Activated CD4-positive, alpha-beta memory T cell treated with anti-CD3 and anti-CD28 coated beads, Interleukin-2, amount 10 ng/mL, durations not matched to agents 7 days and 5 days (primary cell): ENCODE measurements at regions not wholly inside any gene's neighbourhood (a gene's known extent, or its start where the extent isn't known, plus 50 kb on each side); places are given as distances from the start of the nearest gene placed in this dataset.
"Not testable (repeated sequence)": the region's sequence is repeated elsewhere in the genome, so short reads cannot be mapped to it uniquely, and the experiment has no call there.

Experiments used
- CTCF ChIA-PET: fragments of 350-600 bp; sonication (Branson Sonifier 250); formaldehyde crosslinking; loops from one replicate; lab custom pipeline; 2021; ENCODE audit warnings: antibody characterized with exemption, inconsistent platforms; lab: Charles Lee
- POLR2A ChIA-PET: fragments of 350-600 bp; sonication (Branson Sonifier 250); formaldehyde crosslinking; loops from one replicate; lab custom pipeline; 2021; ENCODE audit warnings: antibody characterized with exemption; lab: Charles Lee
- DNase-seq: peaks from one replicate; pipeline ENCODE4 v3.0.0-alpha.2; 2020
- H3K27ac Mint-ChIP-seq: one replicate; pipeline ENCODE4 v1.8.0; 2021; ENCODE audit warnings: mild to moderate bottlenecking, mixed read lengths
- H3K27me3 Mint-ChIP-seq: one replicate; pipeline ENCODE4 v1.8.0; 2021; ENCODE audit warnings: mixed read lengths
- H3K36me3 Mint-ChIP-seq: one replicate; pipeline ENCODE4 v1.8.0; 2021; ENCODE audit warnings: low read depth, mixed read lengths
- H3K4me1 Mint-ChIP-seq: one replicate; pipeline ENCODE4 v1.8.0; 2021; ENCODE audit warnings: mixed read lengths
- H3K4me3 Mint-ChIP-seq: one replicate; pipeline ENCODE4 v1.8.0; 2021; ENCODE audit warnings: mild to moderate bottlenecking, mixed read lengths
- H3K9me3 Mint-ChIP-seq: one replicate; pipeline ENCODE4 v1.8.0; 2021; ENCODE audit warnings: mixed read lengths

- DNase-seq, H3K4me3 Mint-ChIP-seq, POLR2A ChIA-PET, H3K4me1 Mint-ChIP-seq, CTCF ChIA-PET, H3K27me3 Mint-ChIP-seq, H3K27ac Mint-ChIP-seq, H3K9me3 Mint-ChIP-seq, H3K36me3 Mint-ChIP-seq: not testable (repeated sequence)
Observed at GRCh38 chr7:150004843-150005242, 131.1 kb downstream of the ATP6V0E2 start.

- CTCF ChIA-PET, H3K27me3 Mint-ChIP-seq, DNase-seq, POLR2A ChIA-PET, H3K9me3 Mint-ChIP-seq, H3K4me3 Mint-ChIP-seq, H3K36me3 Mint-ChIP-seq, H3K4me1 Mint-ChIP-seq, H3K27ac Mint-ChIP-seq: not testable (repeated sequence)
Observed at GRCh38 chr7:150009620-150010303, 136.0 kb downstream of the ATP6V0E2 start.

GRCh38 chr7:150016651-150017189, 143.0 kb downstream of the ATP6V0E2 start:
- H3K27ac Mint-ChIP-seq, POLR2A ChIA-PET, H3K4me3 Mint-ChIP-seq, CTCF ChIA-PET, H3K4me1 Mint-ChIP-seq, DNase-seq, H3K27me3 Mint-ChIP-seq, H3K36me3 Mint-ChIP-seq, H3K9me3 Mint-ChIP-seq: not testable (repeated sequence)

- CTCF ChIA-PET, DNase-seq: not testable (repeated sequence)
Observed at GRCh38 chr7:150020210-150020609, 146.4 kb downstream of the ATP6V0E2 start.

GRCh38 chr7:150024550-150025490, 151.1 kb downstream of the ATP6V0E2 start:
- H3K9me3 Mint-ChIP-seq, H3K4me3 Mint-ChIP-seq, H3K27ac Mint-ChIP-seq, H3K36me3 Mint-ChIP-seq, H3K4me1 Mint-ChIP-seq, CTCF ChIA-PET, POLR2A ChIA-PET, DNase-seq, H3K27me3 Mint-ChIP-seq: not testable (repeated sequence)

More at GRCh38 chr7:150020210-150020609, 146.4 kb downstream of the ATP6V0E2 start:
- H3K4me3 Mint-ChIP-seq, H3K9me3 Mint-ChIP-seq, H3K27me3 Mint-ChIP-seq, H3K4me1 Mint-ChIP-seq, H3K27ac Mint-ChIP-seq, H3K36me3 Mint-ChIP-seq, POLR2A ChIA-PET: not testable (repeated sequence)

- POLR2A ChIA-PET, CTCF ChIA-PET, DNase-seq, H3K36me3 Mint-ChIP-seq, H3K27ac Mint-ChIP-seq, H3K4me1 Mint-ChIP-seq, H3K4me3 Mint-ChIP-seq, H3K9me3 Mint-ChIP-seq, H3K27me3 Mint-ChIP-seq: not testable (repeated sequence)
Observed at GRCh38 chr7:150025802-150026201, 152.0 kb downstream of the ATP6V0E2 start.

- POLR2A ChIA-PET, H3K4me1 Mint-ChIP-seq, CTCF ChIA-PET, H3K36me3 Mint-ChIP-seq, H3K9me3 Mint-ChIP-seq, H3K27ac Mint-ChIP-seq, DNase-seq, H3K27me3 Mint-ChIP-seq, H3K4me3 Mint-ChIP-seq: not testable (repeated sequence)
Observed at GRCh38 chr7:150028344-150029012, 154.7 kb downstream of the ATP6V0E2 start.

- H3K9me3 Mint-ChIP-seq, H3K36me3 Mint-ChIP-seq, H3K4me3 Mint-ChIP-seq, DNase-seq, H3K27me3 Mint-ChIP-seq, H3K27ac Mint-ChIP-seq, CTCF ChIA-PET, H3K4me1 Mint-ChIP-seq, POLR2A ChIA-PET: not testable (repeated sequence)
Observed at GRCh38 chr7:150029013-150029389, 155.2 kb downstream of the ATP6V0E2 start.

GRCh38 chr7:150031733-150032132, 158.0 kb downstream of the ATP6V0E2 start:
- H3K36me3 Mint-ChIP-seq, H3K27ac Mint-ChIP-seq, H3K27me3 Mint-ChIP-seq, H3K9me3 Mint-ChIP-seq, POLR2A ChIA-PET, DNase-seq, H3K4me3 Mint-ChIP-seq, CTCF ChIA-PET, H3K4me1 Mint-ChIP-seq: not testable (repeated sequence)

- H3K27me3 Mint-ChIP-seq, H3K9me3 Mint-ChIP-seq, H3K27ac Mint-ChIP-seq, CTCF ChIA-PET, DNase-seq, POLR2A ChIA-PET, H3K36me3 Mint-ChIP-seq, H3K4me3 Mint-ChIP-seq, H3K4me1 Mint-ChIP-seq: not testable (repeated sequence)
Observed at GRCh38 chr7:150033711-150034110, 159.9 kb downstream of the ATP6V0E2 start.

- H3K27ac Mint-ChIP-seq, H3K9me3 Mint-ChIP-seq, H3K4me3 Mint-ChIP-seq, H3K27me3 Mint-ChIP-seq, POLR2A ChIA-PET, CTCF ChIA-PET, DNase-seq, H3K4me1 Mint-ChIP-seq, H3K36me3 Mint-ChIP-seq: not testable (repeated sequence)
Observed at GRCh38 chr7:150035769-150036168, 162.0 kb downstream of the ATP6V0E2 start.

- H3K27ac Mint-ChIP-seq, H3K4me1 Mint-ChIP-seq, H3K36me3 Mint-ChIP-seq, H3K9me3 Mint-ChIP-seq, DNase-seq, POLR2A ChIA-PET, CTCF ChIA-PET, H3K27me3 Mint-ChIP-seq, H3K4me3 Mint-ChIP-seq: not testable (repeated sequence)
Observed at GRCh38 chr7:150039061-150039460, 165.3 kb downstream of the ATP6V0E2 start.

GRCh38 chr7:150042281-150042680, 168.5 kb downstream of the ATP6V0E2 start:
- POLR2A ChIA-PET, DNase-seq, H3K9me3 Mint-ChIP-seq, H3K27ac Mint-ChIP-seq, H3K36me3 Mint-ChIP-seq, CTCF ChIA-PET, H3K4me1 Mint-ChIP-seq, H3K4me3 Mint-ChIP-seq: not testable (repeated sequence)
- peaks cover 23% of the 10 kb centered on the region for H3K27me3 Mint-ChIP-seq
